Keratinocyte (primary cell): ENCODE measurements at regions not wholly inside any gene's neighbourhood (a gene's known extent, or its start where the extent isn't known, plus 50 kb on each side); places are given as distances from the start of the nearest gene placed in this dataset.
"Not testable (repeated sequence)": the region's sequence is repeated elsewhere in the genome, so short reads cannot be mapped to it uniquely, and the experiment has no call there.

Experiments used
- DNase-seq: peaks from one replicate; pipeline ENCODE4 v3.0.0-alpha.2; 2011; ENCODE audit warnings: low read depth, missing footprints, low spot score
- FAIRE-seq: peaks from 2 replicates; lab custom pipeline; 2011; peaks lifted over from hg19 to GRCh38; lab: Jason Lieb, UNC
- H2AFZ ChIP-seq: 2 replicates; pipeline ENCODE4 v1.6.0; 2012; ENCODE audit warnings: low read length, control low read depth, inconsistent platforms; ENCODE audit not compliant: control insufficient read depth
- H3K27ac ChIP-seq: 2 replicates; pipeline ENCODE4 v1.5.1; 2011; ENCODE audit warnings: low read length; ENCODE audit not compliant: control insufficient read depth, insufficient read depth
- H3K27me3 ChIP-seq: 3 replicates; pipeline ENCODE4 v1.6.0; 2011; ENCODE audit warnings: low read length; ENCODE audit not compliant: control insufficient read depth, insufficient read depth; ENCODE audit errors: extremely low read depth
- H3K36me3 ChIP-seq, 2 experiments: 2 replicates in 1 of 2; 3 replicates in 1 of 2; pipeline ENCODE4 v1.5.1; 2011; ENCODE audit warnings: low read length in 2 of 2, mild to moderate bottlenecking in 1 of 2; ENCODE audit not compliant: control insufficient read depth in 2 of 2, insufficient read depth in 2 of 2; ENCODE audit errors: extremely low read depth in 1 of 2
- H3K4me1 ChIP-seq: 3 replicates; pipeline ENCODE4 v1.5.1; 2011; ENCODE audit warnings: low read length; ENCODE audit not compliant: control insufficient read depth, insufficient read depth; ENCODE audit errors: extremely low read depth
- H3K4me2 ChIP-seq: 3 replicates; pipeline ENCODE4 v1.6.0; 2011; ENCODE audit warnings: low read depth, low read length; ENCODE audit not compliant: control insufficient read depth, insufficient read depth; ENCODE audit errors: extremely low read depth
- H3K4me3 ChIP-seq, 3 experiments: fragments of 200-600 bp in 1 of 3; sonication (generic) in 1 of 3; 2 replicates in 2 of 3; 3 replicates in 1 of 3; pipeline ENCODE4 v1.5.1; 2011 to 2016; ENCODE audit warnings: low read length in 3 of 3, mild to moderate bottlenecking in 3 of 3, control low read depth in 2 of 3, inconsistent platforms in 1 of 3, low read depth in 1 of 3, mixed read lengths in 1 of 3, mixed run types in 1 of 3, moderate library complexity in 1 of 3; ENCODE audit not compliant: control insufficient read depth in 2 of 3, insufficient read depth in 2 of 3; ENCODE audit errors: extremely low read depth in 1 of 3
- H3K79me2 ChIP-seq: 2 replicates; pipeline ENCODE4 v1.6.0; 2012; ENCODE audit warnings: low read length; ENCODE audit not compliant: control insufficient read depth, insufficient read depth
- H3K9ac ChIP-seq: 3 replicates; pipeline ENCODE4 v1.6.0; 2011; ENCODE audit warnings: low read length; ENCODE audit not compliant: control insufficient read depth, insufficient read depth; ENCODE audit errors: extremely low read depth
- H3K9me1 ChIP-seq: 3 replicates; pipeline ENCODE4 v1.6.0; 2011; ENCODE audit warnings: low read length; ENCODE audit not compliant: control insufficient read depth, insufficient read depth; ENCODE audit errors: extremely low read depth
- H3K9me3 ChIP-seq: 2 replicates; pipeline ENCODE4 v1.5.1; 2012; ENCODE audit warnings: low read depth, low read length; ENCODE audit not compliant: control insufficient read depth
- H4K20me1 ChIP-seq: 3 replicates; pipeline ENCODE4 v1.6.0; 2011; ENCODE audit warnings: low read length; ENCODE audit not compliant: control insufficient read depth, insufficient read depth; ENCODE audit errors: extremely low read depth
- CTCF ChIP-seq, 3 experiments: IDR thresholded peaks in 1 of 3; conservative IDR thresholded peaks in 1 of 3; optimal IDR thresholded peaks in 1 of 3; 2 replicates in 2 of 3; 3 replicates in 1 of 3; pipeline versions ENCODE3 to v1.5.1; 2011; ENCODE audit warnings: low read length in 3 of 3, mild to moderate bottlenecking in 3 of 3, moderate library complexity in 2 of 3, control low read depth in 1 of 3, inconsistent platforms in 1 of 3; ENCODE audit not compliant: insufficient read depth in 2 of 3; ENCODE audit errors: extremely low read depth in 1 of 3
- EZH2 ChIP-seq: IDR thresholded peaks from one replicate; pipeline ENCODE4 v1.6.1; 2012; ENCODE audit warnings: inconsistent platforms, mild to moderate bottlenecking, low read length, moderate library complexity
- dilution Hi-C: fragments of 300-500 bp; cut with MboI; formaldehyde crosslinking; loops from one replicate; pipeline ENCODE4 v1.7.0; 2020; ENCODE audit warnings: low sequenced_read_pairs; ENCODE audit not compliant: extremely low pct_ligation_motif_present

GRCh38 chr3:156052115-156052514 is 68.3 kb upstream of the KCNAB1 start:
- Histone ChIP-seq H3K4me3 (no peak overlapping the region), H3K27me3 (no peaks in the 10 kb centered on the region), H3K79me2 (no peaks in the 10 kb centered on the region), H3K4me1 (no peaks in the 10 kb centered on the region), H3K9me1 (no peaks in the 10 kb centered on the region), H3K9me3 (no peaks in the 10 kb centered on the region), H2AFZ (no peak overlapping the region), H3K4me2 (no peak overlapping the region), H3K36me3 (no peaks in the 10 kb centered on the region), H3K9ac (no peak overlapping the region), H3K27ac (no peak overlapping the region), H4K20me1 (no peaks in the 10 kb centered on the region)
- FAIRE-seq (no peak), DNase-seq (no peak)
- dilution Hi-C loops: no loop called here
- TF ChIP-seq EZH2 (no peak), CTCF (optimal IDR thresholded peaks at IDR 0.05 in 1 of 3, IDR thresholded peaks at IDR 0.05 in 1 of 3, conservative IDR thresholded peaks at IDR 0.05 in 1 of 3; ENCODE audit: extremely low read depth in 1 of 3, insufficient read depth in 2 of 3, low read length in 3 of 3) (no peak)

- Histone ChIP-seq H3K9me3 (no peaks in the 10 kb centered on the region), H3K4me2 (no peak overlapping the region), H3K36me3 (no peaks in the 10 kb centered on the region), H3K27me3 (peaks cover 4% of the 10 kb centered on the region), H3K4me1 (no peaks in the 10 kb centered on the region), H3K4me3 (no peak overlapping the region), H3K9ac (no peak overlapping the region), H3K27ac (no peak overlapping the region), H3K79me2 (no peaks in the 10 kb centered on the region), H2AFZ (no peak overlapping the region), H3K9me1 (no peaks in the 10 kb centered on the region), H4K20me1 (no peaks in the 10 kb centered on the region)
- TF ChIP-seq EZH2 (no peak), CTCF (optimal IDR thresholded peaks at IDR 0.05 in 1 of 3, IDR thresholded peaks at IDR 0.05 in 1 of 3, conservative IDR thresholded peaks at IDR 0.05 in 1 of 3; ENCODE audit: extremely low read depth in 1 of 3, insufficient read depth in 2 of 3, low read length in 3 of 3) (no peak)
- no peak for DNase-seq
- dilution Hi-C loops: no loop called here
- FAIRE-seq: no peak
These were observed 60.4 kb upstream of the KCNAB1 start for GRCh38 chr3:156059950-156060501.

- H4K20me1 ChIP-seq, H3K9me3 ChIP-seq, H3K4me3 ChIP-seq, H3K4me1 ChIP-seq, H3K4me2 ChIP-seq, H3K27me3 ChIP-seq, H2AFZ ChIP-seq, H3K9ac ChIP-seq, H3K36me3 ChIP-seq, H3K27ac ChIP-seq, DNase-seq, dilution Hi-C loops, H3K9me1 ChIP-seq, FAIRE-seq, H3K79me2 ChIP-seq: not testable (repeated sequence)
These were observed 52.2 kb upstream of the KCNAB1 start for GRCh38 chr3:156068151-156068550.
